Stomach (tissue), 8 donors: ENCODE measurements at regions not wholly inside any gene's neighbourhood (a gene's known extent, or its start where the extent isn't known, plus 50 kb on each side); places are given as distances from the start of the nearest gene placed in this dataset.

Experiments used
- DNase-seq, 2 donors: peaks; one replicate each; pipeline versions ENCODE4 v3.0.0 to v3.0.0-alpha.2; 2013 to 2019
- H3K27ac ChIP-seq, 5 donors: fragments of 200-600 bp in 4 of 5; sonication (generic) in 4 of 5; one replicate each; pipeline ENCODE4 v1.5.1; 2013 to 2019; ENCODE audit warnings: mild to moderate bottlenecking in 1 of 5, moderate library complexity in 1 of 5
- H3K27me3 ChIP-seq, 3 donors: fragments of 200-600 bp; sonication (generic); one replicate each; pipeline ENCODE4 v1.5.1; 2017 to 2019; ENCODE audit warnings: mixed run types in 1 of 3
- H3K36me3 ChIP-seq, 4 donors: fragments of 200-600 bp; sonication (generic); 1 replicate in 3 of 4; 2 replicates in 1 of 4; pipeline ENCODE4 v1.5.1; 2016 to 2019
- H3K4me1 ChIP-seq, 4 donors: fragments of 200-600 bp; sonication (generic); one replicate each; pipeline ENCODE4 v1.5.1; 2016 to 2019
- H3K4me3 ChIP-seq, 4 donors: fragments of 200-600 bp; sonication (generic) in 3 of 4; one replicate each; pipeline ENCODE4 v1.5.1; 2016 to 2019; ENCODE audit warnings: mild to moderate bottlenecking in 1 of 4
- H3K9me3 ChIP-seq, 4 donors: fragments of 200-600 bp; sonication (generic); one replicate each; pipeline ENCODE4 v1.5.1; 2016 to 2019
- CTCF ChIP-seq, 7 experiments: fragments of 450-650 bp in 4 of 7; fragments of 200-600 bp in 3 of 7; sonication (generic) in 3 of 7; IDR thresholded peaks; one replicate each; pipeline ENCODE4 v1.5.1; 2016 to 2019; ENCODE audit warnings: antibody characterized with exemption in 7 of 7, control low read depth in 2 of 7, mild to moderate bottlenecking in 1 of 7
- EP300 ChIP-seq: sonication (generic); formaldehyde crosslinking; IDR thresholded peaks from one replicate; pipeline ENCODE4 v1.6.1; 2017; ENCODE audit warnings: antibody characterized with exemption
- POLR2A ChIP-seq, 4 donors: fragments of 450-650 bp; IDR thresholded peaks; one replicate each; pipeline ENCODE4 v1.6.1; 2016; ENCODE audit warnings: antibody characterized with exemption in 4 of 4, control low read depth in 2 of 4, mild to moderate bottlenecking in 1 of 4, moderate library complexity in 1 of 4
- POLR2AphosphoS5 ChIP-seq, 3 donors: sonication (generic); formaldehyde crosslinking; IDR thresholded peaks; one replicate each; pipeline ENCODE4 v1.6.1; 2016; ENCODE audit warnings: antibody characterized with exemption in 3 of 3
- WGBS, 5 donors: extraction: QIAGEN DNeasy Blood & Tissue Kit in 3 of 5; methylation state at CpG; one replicate each; pipeline versions ENCODE4 v1.1.5 to v1.1.7; 2013 to 2018; 5-methylcytosine and 5-hydroxymethylcytosine counted together
- intact Hi-C: fragments of 100-400 bp; cut with DNase I; formaldehyde crosslinking; loops from one replicate; pipeline ENCODE4 v1.15.1; 2023; ENCODE audit warnings: low total_unique reads
- donor health status: healthy with polysubstance abuse.
- donor health status: Bipolar disorder and iron deficiency.
- donor health status: healthy.

GRCh38 chr3:64808061-64808460 lies 120.3 kb upstream of the ADAMTS9 start:
- intact Hi-C loops, result no loop called here
- peaks cover 0 to 20% (median 0%) of the 10 kb centered on the region in 4 donors for H3K36me3 ChIP-seq
- TF ChIP-seq EP300, result no peak
- no peak for TF ChIP-seq POLR2A (IDR thresholded peaks at IDR 0.05)
- no peak for TF ChIP-seq POLR2AphosphoS5 (IDR thresholded peaks at IDR 0.05)
- TF ChIP-seq CTCF (IDR thresholded peaks at IDR 0.05), result no peak
- no peaks in the 10 kb centered on the region for H3K9me3 ChIP-seq
- H3K27ac ChIP-seq, result no peak overlapping the region
- H3K4me1 ChIP-seq, result no peaks in the 10 kb centered on the region
- no peak for DNase-seq
- H3K4me3 ChIP-seq, result no peak overlapping the region
- H3K27me3 ChIP-seq, result no peaks in the 10 kb centered on the region

GRCh38 chr3:64806668-64807605 lies 119.1 kb upstream of the ADAMTS9 start:
- TF ChIP-seq POLR2AphosphoS5 (IDR thresholded peaks at IDR 0.05) (no peak), POLR2A (IDR thresholded peaks at IDR 0.05) (no peak), CTCF (IDR thresholded peaks at IDR 0.05) (no peak), EP300 (no peak)
- Histone ChIP-seq H3K36me3 (peaks cover 0 to 25% (median 0%) of the 10 kb centered on the region in 4 donors), H3K4me3 (no peak overlapping the region), H3K27me3 (no peaks in the 10 kb centered on the region), H3K9me3 (no peaks in the 10 kb centered on the region), H3K27ac (no peak overlapping the region), H3K4me1 (no peaks in the 10 kb centered on the region)
- no peak for DNase-seq
- WGBS, 5 donors, result 62 to 77% (median 67%) methylated on average over 6 of the region's 6 CpGs
- intact Hi-C loops, result no loop called here

GRCh38 chr3:64805978-64806377 lies 118.2 kb upstream of the ADAMTS9 start:
- 71 to 75% (median 74%) methylated on average over 2 of the region's 2 CpGs for WGBS, 5 donors
- H3K9me3 ChIP-seq, result no peaks in the 10 kb centered on the region
- intact Hi-C loops, result no loop called here
- peaks cover 0 to 30% (median 0%) of the 10 kb centered on the region in 4 donors for H3K36me3 ChIP-seq
- H3K27me3 ChIP-seq, result no peaks in the 10 kb centered on the region
- H3K4me3 ChIP-seq, result no peak overlapping the region
- TF ChIP-seq CTCF (IDR thresholded peaks at IDR 0.05) (no peak), POLR2AphosphoS5 (IDR thresholded peaks at IDR 0.05) (no peak), POLR2A (IDR thresholded peaks at IDR 0.05) (no peak), EP300 (no peak)
- DNase-seq, result no peak
- no peak overlapping the region for H3K27ac ChIP-seq
- H3K4me1 ChIP-seq, result no peaks in the 10 kb centered on the region

- H3K27me3 ChIP-seq, result no peaks in the 10 kb centered on the region
- WGBS, 5 donors, result 78 to 94% (median 91%) methylated on average over 2 of the region's 2 CpGs
- no peak overlapping the region for H3K27ac ChIP-seq
- no peak for DNase-seq
- H3K4me3 ChIP-seq, result no peak overlapping the region
- no peaks in the 10 kb centered on the region for H3K4me1 ChIP-seq
- peaks cover 0 to 29% (median under 1%) of the 10 kb centered on the region in 4 donors for H3K36me3 ChIP-seq
- H3K9me3 ChIP-seq, result no peaks in the 10 kb centered on the region
- intact Hi-C loops, result no loop called here
- TF ChIP-seq POLR2A (IDR thresholded peaks at IDR 0.05) (no peak), EP300 (no peak), POLR2AphosphoS5 (IDR thresholded peaks at IDR 0.05) (no peak), CTCF (IDR thresholded peaks at IDR 0.05) (no peak)
Observed at GRCh38 chr3:64805248-64805647, 117.4 kb upstream of the ADAMTS9 start.
